ENCODE measurements at regions not wholly inside any gene's neighbourhood (a gene's known extent, or its start where the extent isn't known, plus 50 kb on each side); places are given as distances from the start of the nearest gene placed in this dataset.

- 9 to 15% methylated on average over 5 of the region's 5 CpGs for WGBS, 2 experiments (ENCODE audit: low coverage in 1 of 2, low lambda C conversion rate in 2 of 2, missing lambda C conversion rate in 2 of 2)
- in situ Hi-C loops (cut with MboI) = no loop called here
- Histone ChIP-seq H3K4me1 (ENCODE audit: insufficient read depth) (no peaks in the 10 kb centered on the region), H3K9ac (no peak overlapping the region), H3K27ac (no peak overlapping the region), H3K36me3 (ENCODE audit: low read depth) (no peaks in the 10 kb centered on the region), H3K27me3 (replicated peaks; ENCODE audit: insufficient read depth) (no peaks in the 10 kb centered on the region), H4K20me1 (ENCODE audit: insufficient read depth) (no peaks in the 10 kb centered on the region), H3K79me2 (ENCODE audit: insufficient read depth) (no peaks in the 10 kb centered on the region), H3K4me3 (no peak overlapping the region), H2AFZ (no peak overlapping the region), H3K9me3 (ENCODE audit: low read depth) (no peaks in the 10 kb centered on the region), H3K9me2 (ENCODE audit: insufficient read depth) (no peaks in the 10 kb centered on the region), H3F3A (ENCODE audit: insufficient read depth) (no peaks in the 10 kb centered on the region), H3K4me2 (ENCODE audit: unreplicated experiment) (no peak overlapping the region)
- no peak for TF ChIP-seq EZH2 (IDR thresholded peaks at IDR 0.05; ENCODE audit: insufficient read depth, poor library complexity, severe bottlenecking)
- no peak for TF ChIP-seq EZH2phosphoT487 (IDR thresholded peaks at IDR 0.05; ENCODE audit: insufficient read depth, low read depth)
- no peak for DNase-seq
Measured at GRCh38 chr5:166302166-166302565, 1989.3 kb upstream of the WWC1 start.

DNA sequence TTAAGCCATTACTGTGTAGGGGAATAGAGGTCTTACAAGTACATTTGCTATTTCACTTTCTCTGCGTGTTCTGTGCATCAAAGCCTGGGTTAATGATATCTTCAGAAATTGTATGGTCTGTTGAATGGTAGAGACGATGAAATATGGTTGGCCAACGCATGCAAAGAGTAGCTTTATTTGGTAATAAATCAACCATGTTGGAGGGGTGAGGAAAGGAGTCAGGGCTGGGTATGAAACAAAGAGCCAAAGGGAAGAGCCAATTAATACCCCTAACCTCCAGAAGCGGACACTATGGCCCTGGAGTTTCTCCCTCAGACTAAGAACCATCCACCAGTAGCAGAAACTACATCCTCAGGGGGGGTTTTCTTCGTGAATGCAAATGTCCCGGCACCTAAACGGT lies 1974.0 kb upstream of the WWC1 start:
- H3K27me3 ChIP-seq (replicated peaks; ENCODE audit: insufficient read depth) = no peaks in the 10 kb centered on the region
- 20 to 25% methylated on average over 7 of the region's 7 CpGs for WGBS, 2 experiments (ENCODE audit: low coverage in 1 of 2, low lambda C conversion rate in 2 of 2, missing lambda C conversion rate in 2 of 2)
- no peak overlapping the region for H3K4me3 ChIP-seq
- H3K79me2 ChIP-seq (ENCODE audit: insufficient read depth) = no peaks in the 10 kb centered on the region
- in situ Hi-C loops (cut with MboI) = no loop called here
- H3K4me2 ChIP-seq (ENCODE audit: unreplicated experiment) = no peak overlapping the region
- no peak for DNase-seq
- no peaks in the 10 kb centered on the region for H3K9me2 ChIP-seq (ENCODE audit: insufficient read depth)
- H3K27ac ChIP-seq = no peak overlapping the region
- H4K20me1 ChIP-seq (ENCODE audit: insufficient read depth) = no peaks in the 10 kb centered on the region
- H3K9me3 ChIP-seq (ENCODE audit: low read depth) = peaks cover 4% of the 10 kb centered on the region
- no peak for TF ChIP-seq EZH2phosphoT487 (IDR thresholded peaks at IDR 0.05; ENCODE audit: insufficient read depth, low read depth)
- TF ChIP-seq EZH2 (IDR thresholded peaks at IDR 0.05; ENCODE audit: insufficient read depth, poor library complexity, severe bottlenecking) = no peak
- no peaks in the 10 kb centered on the region for H3K36me3 ChIP-seq (ENCODE audit: low read depth)
- no peak overlapping the region for H3K9ac ChIP-seq
- no peak overlapping the region for H2AFZ ChIP-seq
- no peaks in the 10 kb centered on the region for H3K4me1 ChIP-seq (ENCODE audit: insufficient read depth)
- no peaks in the 10 kb centered on the region for H3F3A ChIP-seq (ENCODE audit: insufficient read depth)

GRCh38 chr5:166320920-166321480 lies 1970.4 kb upstream of the WWC1 start:
- Histone ChIP-seq H3K9me3 (ENCODE audit: low read depth) (no peaks in the 10 kb centered on the region), H3K27ac (no peak overlapping the region), H3K4me2 (ENCODE audit: unreplicated experiment) (no peak overlapping the region), H3K36me3 (ENCODE audit: low read depth) (no peaks in the 10 kb centered on the region), H4K20me1 (ENCODE audit: insufficient read depth) (no peaks in the 10 kb centered on the region), H2AFZ (no peak overlapping the region), H3K4me1 (ENCODE audit: insufficient read depth) (no peaks in the 10 kb centered on the region), H3K27me3 (replicated peaks; ENCODE audit: insufficient read depth) (no peaks in the 10 kb centered on the region), H3K4me3 (no peak overlapping the region), H3K9me2 (ENCODE audit: insufficient read depth) (no peaks in the 10 kb centered on the region), H3F3A (ENCODE audit: insufficient read depth) (no peaks in the 10 kb centered on the region), H3K9ac (no peak overlapping the region), H3K79me2 (ENCODE audit: insufficient read depth) (no peaks in the 10 kb centered on the region)
- 29 to 38% methylated on average over 6 of the region's 6 CpGs for WGBS, 2 experiments (ENCODE audit: low coverage in 1 of 2, low lambda C conversion rate in 2 of 2, missing lambda C conversion rate in 2 of 2)
- no peak for TF ChIP-seq EZH2 (IDR thresholded peaks at IDR 0.05; ENCODE audit: insufficient read depth, poor library complexity, severe bottlenecking)
- no peak for TF ChIP-seq EZH2phosphoT487 (IDR thresholded peaks at IDR 0.05; ENCODE audit: insufficient read depth, low read depth)
- in situ Hi-C loops (cut with MboI) = no loop called here
- no peak for DNase-seq

- in situ Hi-C loops (cut with MboI) = no loop called here
- no peak for DNase-seq
- Histone ChIP-seq H3K27ac (no peak overlapping the region), H3K4me2 (ENCODE audit: unreplicated experiment) (no peak overlapping the region), H3K4me3 (no peak overlapping the region), H2AFZ (no peak overlapping the region), H4K20me1 (ENCODE audit: insufficient read depth) (no peaks in the 10 kb centered on the region), H3F3A (ENCODE audit: insufficient read depth) (no peaks in the 10 kb centered on the region), H3K9ac (no peak overlapping the region), H3K27me3 (replicated peaks; ENCODE audit: insufficient read depth) (no peaks in the 10 kb centered on the region), H3K9me2 (ENCODE audit: insufficient read depth) (no peaks in the 10 kb centered on the region), H3K36me3 (ENCODE audit: low read depth) (no peaks in the 10 kb centered on the region), H3K9me3 (ENCODE audit: low read depth) (no peaks in the 10 kb centered on the region), H3K79me2 (ENCODE audit: insufficient read depth) (no peaks in the 10 kb centered on the region), H3K4me1 (ENCODE audit: insufficient read depth) (no peaks in the 10 kb centered on the region)
- TF ChIP-seq EZH2 (IDR thresholded peaks at IDR 0.05; ENCODE audit: insufficient read depth, poor library complexity, severe bottlenecking) = no peak
- no peak for TF ChIP-seq EZH2phosphoT487 (IDR thresholded peaks at IDR 0.05; ENCODE audit: insufficient read depth, low read depth)
- 20 to 26% methylated on average over 6 of the region's 6 CpGs for WGBS, 2 experiments (ENCODE audit: low coverage in 1 of 2, low lambda C conversion rate in 2 of 2, missing lambda C conversion rate in 2 of 2)
Measured at GRCh38 chr5:166324372-166324771, 1967.1 kb upstream of the WWC1 start.
